HL-60 (cell line): ENCODE measurements at regions not wholly inside any gene's neighbourhood (a gene's known extent, or its start where the extent isn't known, plus 50 kb on each side); places are given as distances from the start of the nearest gene placed in this dataset.

Experiments
- CTCF ChIP-seq: IDR thresholded peaks from one replicate; pipeline ENCODE4 v1.5.1; 2011; ENCODE audit warnings: low read length, control low read depth, inconsistent platforms; ENCODE audit not compliant: insufficient read depth
- GABPA ChIP-seq: IDR thresholded peaks from 2 replicates; pipeline ENCODE4 v1.6.1; 2012; ENCODE audit warnings: low read depth
- POLR2AphosphoS5 ChIP-seq: IDR thresholded peaks from 2 replicates; pipeline ENCODE4 v1.6.1; 2012; ENCODE audit warnings: low read depth
- REST ChIP-seq: IDR thresholded peaks from 2 replicates; pipeline ENCODE4 v1.6.1; 2012; ENCODE audit warnings: low read depth; ENCODE audit not compliant: insufficient replicate concordance
- SPI1 ChIP-seq: IDR thresholded peaks from 2 replicates; pipeline ENCODE4 v1.6.1; 2012; ENCODE audit warnings: low read depth, mild to moderate bottlenecking, borderline replicate concordance

GRCh38 chr4:30396772-30397475 is 323.2 kb upstream of the PCDH7 start:
- TF ChIP-seq GABPA (no peak), SPI1 (peak; percentile 39; the same call in 1 of the 2 replicates), CTCF (no peak), POLR2AphosphoS5 (no peak), REST (no peak)
